ENCODE measurements at regions not wholly inside any gene's neighbourhood (a gene's known extent, or its start where the extent isn't known, plus 50 kb on each side); places are given as distances from the start of the nearest gene placed in this dataset.
A peak's percentile ranks its signal among the peaks of the same experiment; 100 is the strongest.

GRCh38 chr20:61185841-61186601 lies 66.0 kb upstream of the CDH4 start (continued):
- TF ChIP-seq FOSL2 (IDR thresholded peaks at IDR 0.05) (peak; percentile 23; the same call in 1 of the 2 replicates), FOSL2 (CRISPR knock-in tag; IDR thresholded peaks at IDR 0.05) (peak; percentile 77), HOXB13 (CRISPR knock-in tag; IDR thresholded peaks at IDR 0.05; ENCODE audit: low read depth) (no peak), CHD2 (IDR thresholded peaks at IDR 0.05; ENCODE audit: low read length, partially characterized antibody) (no peak), RNF2 (IDR thresholded peaks at IDR 0.05; ENCODE audit: borderline replicate concordance, low read depth) (no peak)

DNA sequence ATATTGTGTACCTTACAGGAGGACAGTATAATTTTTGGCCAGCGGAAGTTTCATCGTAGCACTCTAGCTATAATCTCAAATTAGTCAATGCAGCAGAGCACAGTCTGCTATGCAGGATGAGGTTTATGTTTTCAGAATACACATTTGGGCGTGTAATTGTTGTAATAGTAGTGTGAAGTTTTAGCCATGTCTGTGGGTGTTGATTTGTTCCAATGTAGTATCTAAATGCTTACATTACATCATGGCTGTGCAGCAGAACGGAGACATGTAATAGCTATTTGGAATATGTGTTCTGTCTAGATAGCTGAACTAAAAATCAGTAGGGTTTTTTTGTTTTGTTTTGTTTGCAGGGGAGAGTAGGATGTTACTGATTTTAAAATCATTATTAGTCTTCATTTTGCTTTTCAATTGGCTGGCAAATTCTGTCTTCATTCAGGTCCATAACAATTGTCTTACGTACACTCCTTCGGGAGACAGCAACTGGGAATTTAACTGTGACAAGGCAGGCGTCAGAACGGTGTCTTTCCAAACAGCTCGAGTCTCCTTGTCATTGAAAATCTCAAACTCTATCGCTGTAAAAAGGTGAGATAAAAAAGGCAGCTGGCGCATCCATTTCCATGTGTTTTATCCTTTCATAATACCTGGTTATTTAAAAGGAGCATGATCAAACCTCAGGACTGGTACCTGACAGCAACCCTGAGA lies 65.1 kb upstream of the CDH4 start:
- peak overlapping the region; percentile 81 for H3K4me2 ChIP-seq
- TF ChIP-seq ZSCAN20 (CRISPR knock-in tag; IDR thresholded peaks at IDR 0.05), result no peak
- no peak for TF ChIP-seq MYC (IDR thresholded peaks at IDR 0.05; ENCODE audit: borderline replicate concordance, low read length)
- no peak for TF ChIP-seq POLR2A (IDR thresholded peaks at IDR 0.05; ENCODE audit: low read length)
- TF ChIP-seq, protein P1, sequence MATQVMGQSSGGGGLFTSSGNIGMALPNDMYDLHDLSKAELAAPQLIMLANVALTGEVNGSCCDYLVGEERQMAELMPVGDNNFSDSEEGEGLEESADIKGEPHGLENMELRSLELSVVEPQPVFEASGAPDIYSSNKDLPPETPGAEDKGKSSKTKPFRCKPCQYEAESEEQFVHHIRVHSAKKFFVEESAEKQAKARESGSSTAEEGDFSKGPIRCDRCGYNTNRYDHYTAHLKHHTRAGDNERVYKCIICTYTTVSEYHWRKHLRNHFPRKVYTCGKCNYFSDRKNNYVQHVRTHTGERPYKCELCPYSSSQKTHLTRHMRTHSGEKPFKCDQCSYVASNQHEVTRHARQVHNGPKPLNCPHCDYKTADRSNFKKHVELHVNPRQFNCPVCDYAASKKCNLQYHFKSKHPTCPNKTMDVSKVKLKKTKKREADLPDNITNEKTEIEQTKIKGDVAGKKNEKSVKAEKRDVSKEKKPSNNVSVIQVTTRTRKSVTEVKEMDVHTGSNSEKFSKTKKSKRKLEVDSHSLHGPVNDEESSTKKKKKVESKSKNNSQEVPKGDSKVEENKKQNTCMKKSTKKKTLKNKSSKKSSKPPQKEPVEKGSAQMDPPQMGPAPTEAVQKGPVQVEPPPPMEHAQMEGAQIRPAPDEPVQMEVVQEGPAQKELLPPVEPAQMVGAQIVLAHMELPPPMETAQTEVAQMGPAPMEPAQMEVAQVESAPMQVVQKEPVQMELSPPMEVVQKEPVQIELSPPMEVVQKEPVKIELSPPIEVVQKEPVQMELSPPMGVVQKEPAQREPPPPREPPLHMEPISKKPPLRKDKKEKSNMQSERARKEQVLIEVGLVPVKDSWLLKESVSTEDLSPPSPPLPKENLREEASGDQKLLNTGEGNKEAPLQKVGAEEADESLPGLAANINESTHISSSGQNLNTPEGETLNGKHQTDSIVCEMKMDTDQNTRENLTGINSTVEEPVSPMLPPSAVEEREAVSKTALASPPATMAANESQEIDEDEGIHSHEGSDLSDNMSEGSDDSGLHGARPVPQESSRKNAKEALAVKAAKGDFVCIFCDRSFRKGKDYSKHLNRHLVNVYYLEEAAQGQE (IDR thresholded peaks at IDR 0.05), result no peak
- TF ChIP-seq NPAS2 (CRISPR knock-in tag; IDR thresholded peaks at IDR 0.05; ENCODE audit: borderline replicate concordance), result no peak
- TF ChIP-seq SREBF2 (IDR thresholded peaks at IDR 0.05), result no peak
- TF ChIP-seq PBX3 (IDR thresholded peaks at IDR 0.05), result no peak
- TF ChIP-seq NFE2L2 (conservative IDR thresholded peaks at IDR 0.05; ENCODE audit: low read length), result no peak
- no peak for TF ChIP-seq ZC3H11A (IDR thresholded peaks at IDR 0.05)
- no peak for TF ChIP-seq JUNB (IDR thresholded peaks at IDR 0.05)
- H3K9me3 ChIP-seq, result no peaks in the 10 kb centered on the region
- H3K4me3 ChIP-seq, result no peak overlapping the region
- ChIA-PET CTCF (interaction anchor here (0.5 to 3.8 kb wide), 7 partner anchors 19 to 340 kb away, joined by 3 to 17 read pairs (median 6); partner anchors contain the start of gene CDH4), POLR2A (interaction anchor here (1.0 to 1.9 kb wide), 3 partner anchors 65 to 71 kb away, joined by 3 to 20 read pairs (median 7); partner anchors contain the start of gene CDH4)
- DNase-seq (ENCODE audit: low read depth in 1 of 2, low spot score in 1 of 2) (no peak), FAIRE-seq (no peak), ATAC-seq (peak in 1 of 2 experiments; percentile 7; a peak in 2 of 6 replicates)
- peaks cover 45% of the 10 kb centered on the region for H3K4me1 ChIP-seq
- peak overlapping the region; percentile 81 to 87 for H3K27ac ChIP-seq
- 79% methylated on average over 11 of the region's 11 CpGs for WGBS (ENCODE audit: missing lambda C conversion rate)

- ChIA-PET POLR2A (no interaction called here), CTCF (interaction anchor here (2.8 kb wide), 1 partner anchor 40 kb away, joined by 14 read pairs; no protein-coding TSS in a partner anchor)
- TF ChIP-seq MAFK (IDR thresholded peaks at IDR 0.05; ENCODE audit: partially characterized antibody) (peak; percentile 81), NR3C1 (IDR thresholded peaks at IDR 0.05) (no peak)
- DNase-seq (ENCODE audit: low read depth in 1 of 2, low spot score in 1 of 2) (no peak), ATAC-seq (no peak), FAIRE-seq (no peak)
- Histone ChIP-seq H3K27ac (peak overlapping the region; percentile 2 to 38; a peak in 1 of 6 replicates), H3K4me1 (peaks cover 51% of the 10 kb centered on the region), H3K4me3 (no peak overlapping the region), H3K4me2 (no peak overlapping the region), H3K9me3 (peaks cover 8% of the 10 kb centered on the region; the same call in 2 of the 3 replicates)
- WGBS (ENCODE audit: missing lambda C conversion rate), result 90% methylated on average over 1 of the region's 1 CpG
These were observed 62.5 kb upstream of the CDH4 start for GRCh38 chr20:61189534-61189933.
